ENCODE measurements at regions not wholly inside any gene's neighbourhood (a gene's known extent, or its start where the extent isn't known, plus 50 kb on each side); places are given as distances from the start of the nearest gene placed in this dataset.

DNA sequence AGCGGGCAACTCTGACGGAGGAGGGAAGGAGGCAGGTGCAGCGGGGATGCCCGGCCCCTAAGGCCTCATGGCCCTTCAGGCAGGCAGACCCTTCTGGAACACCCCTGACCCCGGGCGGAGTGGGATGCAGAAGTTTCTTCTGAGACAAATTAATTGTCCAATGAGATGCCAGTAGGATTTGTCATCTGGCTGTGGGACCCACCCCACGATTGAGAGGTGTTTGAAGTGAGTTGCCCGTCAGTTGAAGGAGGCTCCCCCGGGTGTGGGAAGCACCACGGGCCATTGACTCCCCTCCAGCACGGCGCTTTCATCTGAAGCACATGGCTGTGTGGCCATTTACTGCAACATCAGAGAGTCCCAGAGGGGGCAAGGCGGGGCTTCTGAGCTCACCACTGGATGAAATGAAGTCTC, 527.8 kb downstream of the BRD1 start:
- TF ChIP-seq CTCF (IDR thresholded peaks at IDR 0.05; ENCODE audit: low read depth, low read length, missing control alignments): no peak
- H3K4me3 ChIP-seq (ENCODE audit: low read depth, low read length): no peak overlapping the region
- in situ Hi-C loops (cut with HindIII; ENCODE audit: low sequenced_read_pairs): no loop called here
- no peak for DNase-seq (ENCODE audit: low read depth)

- TF ChIP-seq CTCF (IDR thresholded peaks at IDR 0.05; ENCODE audit: low read depth, low read length, missing control alignments): no peak
- in situ Hi-C loops (cut with HindIII; ENCODE audit: low sequenced_read_pairs): no loop called here
- no peak overlapping the region for H3K4me3 ChIP-seq (ENCODE audit: low read depth, low read length)
- no peak for DNase-seq (ENCODE audit: low read depth)
These were observed 528.6 kb downstream of the BRD1 start for GRCh38 chr22:49298834-49299750.

- in situ Hi-C loops (cut with HindIII; ENCODE audit: low sequenced_read_pairs): no loop called here
- DNase-seq (ENCODE audit: low read depth): no peak
- no peak for TF ChIP-seq CTCF (IDR thresholded peaks at IDR 0.05; ENCODE audit: low read depth, low read length, missing control alignments)
- no peak overlapping the region for H3K4me3 ChIP-seq (ENCODE audit: low read depth, low read length)
These were observed 529.6 kb downstream of the BRD1 start for GRCh38 chr22:49297871-49298721.

GRCh38 chr22:49297286-49297870, 530.3 kb downstream of the BRD1 start:
- no peak for DNase-seq (ENCODE audit: low read depth)
- in situ Hi-C loops (cut with HindIII; ENCODE audit: low sequenced_read_pairs): no loop called here
- H3K4me3 ChIP-seq (ENCODE audit: low read depth, low read length): no peak overlapping the region
- no peak for TF ChIP-seq CTCF (IDR thresholded peaks at IDR 0.05; ENCODE audit: low read depth, low read length, missing control alignments)

GRCh38 chr22:49296561-49296960, 531.1 kb downstream of the BRD1 start:
- in situ Hi-C loops (cut with HindIII; ENCODE audit: low sequenced_read_pairs): no loop called here
- no peak for TF ChIP-seq CTCF (IDR thresholded peaks at IDR 0.05; ENCODE audit: low read depth, low read length, missing control alignments)
- no peak for DNase-seq (ENCODE audit: low read depth)
- H3K4me3 ChIP-seq (ENCODE audit: low read depth, low read length): no peak overlapping the region

DNA sequence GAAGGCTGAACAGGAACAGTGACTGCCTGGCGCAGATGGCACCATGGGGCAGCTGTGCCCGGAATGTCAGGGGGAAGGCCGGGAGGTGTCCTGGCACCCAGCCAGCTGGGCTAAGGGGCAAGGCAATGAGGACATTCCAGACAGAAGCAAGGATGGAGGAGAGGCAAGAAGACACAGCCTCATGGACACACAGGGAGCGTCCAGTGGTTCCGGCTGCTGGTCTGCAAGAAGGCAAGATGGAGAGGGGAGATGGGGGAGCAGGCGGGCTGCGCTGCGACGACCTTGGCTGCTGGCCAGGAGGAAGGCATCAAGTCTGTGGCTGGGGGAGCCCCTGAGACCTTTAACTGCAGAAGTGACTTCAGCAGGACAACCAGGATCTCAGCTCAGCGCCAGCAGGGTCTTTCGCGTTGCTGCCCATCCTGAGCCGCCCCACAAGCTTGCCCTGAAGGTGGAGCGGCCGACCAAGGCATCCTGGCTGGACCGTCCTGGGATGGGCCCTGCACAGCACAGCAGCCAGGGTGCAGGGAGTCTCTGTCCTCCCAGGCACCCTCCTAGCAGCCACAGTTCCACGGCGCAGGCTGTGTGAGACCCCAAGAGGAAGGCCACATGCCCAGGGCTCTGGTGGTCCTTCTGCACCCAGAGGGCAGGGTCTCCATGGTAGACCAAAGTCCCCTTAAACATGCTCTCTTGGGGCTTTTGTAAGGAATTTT, 531.7 kb downstream of the BRD1 start:
- H3K4me3 ChIP-seq (ENCODE audit: low read depth, low read length): no peak overlapping the region
- in situ Hi-C loops (cut with HindIII; ENCODE audit: low sequenced_read_pairs): no loop called here
- no peak for TF ChIP-seq CTCF (IDR thresholded peaks at IDR 0.05; ENCODE audit: low read depth, low read length, missing control alignments)
- DNase-seq (ENCODE audit: low read depth): no peak
